ENCODE measurements at regions not wholly inside any gene's neighbourhood (a gene's known extent, or its start where the extent isn't known, plus 50 kb on each side); places are given as distances from the start of the nearest gene placed in this dataset.

- no peaks in the 10 kb centered on the region for H3K27me3 ChIP-seq (replicated peaks in 1 of 2; ENCODE audit: control insufficient read depth in 2 of 2, insufficient read depth in 2 of 2, low read length in 1 of 2)
- WGBS (ENCODE audit: insufficient coverage, insufficient replicate concordance, low lambda C conversion rate, missing lambda C conversion rate), result 13% methylated on average over 3 of the region's 3 CpGs
- no peaks in the 10 kb centered on the region for H3K36me3 ChIP-seq (ENCODE audit: control insufficient read depth in 2 of 2, insufficient read depth in 2 of 2, low read length in 1 of 2)
- ChIA-PET RAD21 (ENCODE audit: unreplicated experiment) (interaction anchor here (0.6 kb wide), 1 partner anchor 1849 kb away, joined by 3 read pairs; no protein-coding TSS in a partner anchor), POLR2A (no interaction called here), SMC1A (ENCODE audit: uncharacterized antibody, unreplicated experiment) (no interaction called here), CTCF (no interaction called here)
- H2AFZ ChIP-seq (ENCODE audit: control insufficient read depth, low read depth, low read length), result no peak overlapping the region
- H3K27ac ChIP-seq (ENCODE audit: control insufficient read depth, insufficient read depth), result no peak overlapping the region
- TF ChIP-seq MAX (IDR thresholded peaks at IDR 0.05; ENCODE audit: low read depth, low read length) (no peak), TCF7 (IDR thresholded peaks at IDR 0.05; ENCODE audit: borderline replicate concordance) (no peak), ATF3 (IDR thresholded peaks at IDR 0.05; ENCODE audit: borderline replicate concordance, extremely low read depth, low read depth, low read length) (no peak), ZSCAN29 (IDR thresholded peaks at IDR 0.05) (no peak), POU2F2 (IDR thresholded peaks at IDR 0.05; ENCODE audit: borderline replicate concordance, low read depth, low read length) (no peak)
- FAIRE-seq (no peak), DNase-seq (ENCODE audit: low read depth, low spot score) (no peak), ATAC-seq (no peak)
- H3K4me1 ChIP-seq (ENCODE audit: control insufficient read depth, insufficient read depth, low read length), result no peaks in the 10 kb centered on the region
- H4K20me1 ChIP-seq (ENCODE audit: control insufficient read depth, insufficient read depth), result no peaks in the 10 kb centered on the region
- H3K9me3 ChIP-seq (replicated peaks; ENCODE audit: control insufficient read depth, insufficient read depth, low read length), result no peaks in the 10 kb centered on the region
- no peak overlapping the region for H3K4me2 ChIP-seq (ENCODE audit: control insufficient read depth, insufficient read depth)
- intact Hi-C loops (cut with micrococcal nuclease; ENCODE audit: unreplicated experiment), result no loop called here
- no peak overlapping the region for H3K9ac ChIP-seq (ENCODE audit: control insufficient read depth, insufficient read depth, low read length)
- no peak overlapping the region for H3K4me3 ChIP-seq
- no TSS peak for BruUV-seq (replicated peaks)
- in situ Hi-C loops (cut with MboI), result no loop called here
- no peaks in the 10 kb centered on the region for H3K79me2 ChIP-seq (ENCODE audit: control insufficient read depth, insufficient read depth, low read length)
Observed at GRCh38 chr4:160399826-160400225, 1296.9 kb downstream of the RAPGEF2 start.

- H3K4me3 ChIP-seq, result no peak overlapping the region
- no TSS peak for BruUV-seq (replicated peaks)
- TF ChIP-seq SIX5 (IDR thresholded peaks at IDR 0.05; ENCODE audit: low read depth, low read length, severe bottlenecking), result no peak
- no peak for TF ChIP-seq NR2C2 (IDR thresholded peaks at IDR 0.05; ENCODE audit: borderline replicate concordance, control insufficient read depth, insufficient read length, low read depth)
- TF ChIP-seq CUX1 (IDR thresholded peaks at IDR 0.05; ENCODE audit: insufficient replicate concordance, low read depth, low read length), result no peak
- TF ChIP-seq CREB1 (IDR thresholded peaks at IDR 0.05; ENCODE audit: low read depth), result no peak
- TF ChIP-seq STAT1 (conservative IDR thresholded peaks at IDR 0.05), result no peak
- TF ChIP-seq MLLT1 (IDR thresholded peaks at IDR 0.05), result no peak
Observed at GRCh38 chr4:160403081-160403480, 1300.2 kb downstream of the RAPGEF2 start.

More at GRCh38 chr4:160403081-160403480, 1300.2 kb downstream of the RAPGEF2 start:
- DNase-seq (ENCODE audit: low read depth, low spot score) (no peak), ATAC-seq (no peak), FAIRE-seq (no peak)
- POLR2A ChIA-PET, result interaction anchor here (0.6 kb wide), 1 partner anchor 326 kb away, joined by 4 read pairs; no protein-coding TSS in a partner anchor
- no peaks in the 10 kb centered on the region for H3K9me3 ChIP-seq (replicated peaks; ENCODE audit: control insufficient read depth, insufficient read depth, low read length)
- SMC1A ChIA-PET (ENCODE audit: uncharacterized antibody, unreplicated experiment), result no interaction called here
- H3K4me1 ChIP-seq (ENCODE audit: control insufficient read depth, insufficient read depth, low read length), result no peaks in the 10 kb centered on the region
- in situ Hi-C loops (cut with MboI) (no loop called here), intact Hi-C loops (cut with micrococcal nuclease; ENCODE audit: unreplicated experiment) (no loop called here)
- no peak overlapping the region for H3K4me2 ChIP-seq (ENCODE audit: control insufficient read depth, insufficient read depth)
- no peak overlapping the region for H3K27ac ChIP-seq (ENCODE audit: control insufficient read depth, insufficient read depth)
- H4K20me1 ChIP-seq (ENCODE audit: control insufficient read depth, insufficient read depth), result no peaks in the 10 kb centered on the region
- no peaks in the 10 kb centered on the region for H3K79me2 ChIP-seq (ENCODE audit: control insufficient read depth, insufficient read depth, low read length)
- CTCF ChIA-PET, result interaction anchor here (1.2 to 1.3 kb wide), 2 partner anchors 10 to 87 kb away, joined by 3 to 4 read pairs; no protein-coding TSS in a partner anchor
- no peak overlapping the region for H3K9ac ChIP-seq (ENCODE audit: control insufficient read depth, insufficient read depth, low read length)
- RAD21 ChIA-PET (ENCODE audit: unreplicated experiment), result no interaction called here
- no peak overlapping the region for H2AFZ ChIP-seq (ENCODE audit: control insufficient read depth, low read depth, low read length)
- H3K27me3 ChIP-seq (replicated peaks in 1 of 2; ENCODE audit: control insufficient read depth in 2 of 2, insufficient read depth in 2 of 2, low read length in 1 of 2), result no peaks in the 10 kb centered on the region
- H3K36me3 ChIP-seq (ENCODE audit: control insufficient read depth in 2 of 2, insufficient read depth in 2 of 2, low read length in 1 of 2), result no peaks in the 10 kb centered on the region
- 0% methylated on average over 2 of the region's 2 CpGs for WGBS (ENCODE audit: insufficient coverage, insufficient replicate concordance, low lambda C conversion rate, missing lambda C conversion rate)
